SJSA1 (cell line): ENCODE measurements at regions not wholly inside any gene's neighbourhood (a gene's known extent, or its start where the extent isn't known, plus 50 kb on each side); places are given as distances from the start of the nearest gene placed in this dataset.

Source experiments
- DNase-seq, 2 experiments: peaks; one replicate each; pipeline ENCODE4 v3.0.0-alpha.2; 2015 to 2020; ENCODE audit warnings: low spot score in 2 of 2, low read depth in 1 of 2
- H3K27ac ChIP-seq: fragments of 250-450 bp; sonication (Bioruptor Pico); 2 replicates; pipeline ENCODE4 v1.5.1; 2020; ENCODE audit warnings: mild to moderate bottlenecking, moderate library complexity
- H3K27me3 ChIP-seq: fragments of 250-450 bp; sonication (Bioruptor Pico); replicated peaks from 2 replicates; pipeline ENCODE4 v1.5.1; 2020; ENCODE audit warnings: mild to moderate bottlenecking, moderate library complexity
- H3K36me3 ChIP-seq: fragments of 250-450 bp; sonication (Bioruptor Pico); 2 replicates; pipeline ENCODE4 v1.5.1; 2020; ENCODE audit warnings: mild to moderate bottlenecking
- H3K4me1 ChIP-seq: fragments of 250-450 bp; sonication (Bioruptor Pico); replicated peaks from 2 replicates; pipeline ENCODE4 v1.6.1; 2021; ENCODE audit warnings: mild to moderate bottlenecking
- H3K4me3 ChIP-seq: fragments of 250-450 bp; sonication (Bioruptor Pico); 2 replicates; pipeline ENCODE4 v1.5.1; 2020; ENCODE audit warnings: mild to moderate bottlenecking
- H3K9me3 ChIP-seq: fragments of 250-450 bp; sonication (Bioruptor Pico); replicated peaks from 2 replicates; pipeline ENCODE4 v1.5.1; 2020; ENCODE audit warnings: mild to moderate bottlenecking

DNA sequence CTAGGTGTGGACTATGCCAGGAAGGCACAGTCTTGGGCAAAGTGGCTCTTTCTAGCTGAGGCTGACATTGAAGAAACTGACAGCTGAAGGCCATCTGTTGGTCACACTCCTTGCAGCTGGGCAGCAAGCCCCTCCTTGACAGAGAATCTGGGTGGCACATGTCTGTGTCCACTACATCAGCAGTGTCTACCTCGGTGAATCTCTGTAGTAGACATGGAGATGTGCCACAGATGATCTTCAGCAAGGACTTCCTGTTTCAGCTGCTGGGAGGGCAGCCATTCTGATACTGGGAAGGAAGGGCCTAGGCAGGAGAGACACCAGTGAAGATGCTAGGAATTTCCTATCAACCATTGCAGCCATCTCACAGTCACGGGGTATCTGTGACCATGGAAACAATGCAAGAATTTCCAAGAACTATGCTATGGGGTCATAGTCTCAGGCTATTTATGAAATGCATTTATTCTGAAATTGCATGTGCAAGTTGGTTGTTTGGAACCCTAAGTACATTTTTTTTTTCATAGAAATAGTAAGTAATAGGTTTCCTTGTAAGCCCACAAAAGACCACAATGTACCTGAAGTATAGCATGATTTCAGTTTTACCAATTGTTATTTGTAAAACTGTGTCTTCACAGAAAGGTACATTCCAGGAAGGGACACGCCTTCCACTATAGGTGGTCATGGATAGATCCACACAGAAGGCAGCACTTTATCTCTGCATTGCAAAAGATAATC is 63.8 kb upstream of the DARS1 start:
- no peaks in the 10 kb centered on the region for H3K9me3 ChIP-seq
- H3K4me1 ChIP-seq: no peaks in the 10 kb centered on the region
- no peak overlapping the region for H3K4me3 ChIP-seq
- no peak for DNase-seq
- H3K27me3 ChIP-seq: no peaks in the 10 kb centered on the region
- H3K27ac ChIP-seq: no peak overlapping the region
- no peaks in the 10 kb centered on the region for H3K36me3 ChIP-seq

GRCh38 chr2:136045835-136046570 is 60.6 kb upstream of the DARS1 start:
- no peak for DNase-seq

GRCh38 chr2:136045344-136045743 is 59.9 kb upstream of the DARS1 start:
- no peaks in the 10 kb centered on the region for H3K4me1 ChIP-seq
- H3K27me3 ChIP-seq: no peaks in the 10 kb centered on the region
- H3K36me3 ChIP-seq: no peaks in the 10 kb centered on the region
- no peak for DNase-seq
- H3K9me3 ChIP-seq: no peaks in the 10 kb centered on the region
- H3K27ac ChIP-seq: no peak overlapping the region
- H3K4me3 ChIP-seq: no peak overlapping the region

More at GRCh38 chr2:136045835-136046570, 60.6 kb upstream of the DARS1 start:
- Histone ChIP-seq H3K4me1 (no peaks in the 10 kb centered on the region), H3K9me3 (no peaks in the 10 kb centered on the region), H3K27ac (no peak overlapping the region), H3K4me3 (no peak overlapping the region), H3K36me3 (no peaks in the 10 kb centered on the region), H3K27me3 (no peaks in the 10 kb centered on the region)
